ENCODE measurements at regions not wholly inside any gene's neighbourhood (a gene's known extent, or its start where the extent isn't known, plus 50 kb on each side); places are given as distances from the start of the nearest gene placed in this dataset.
A peak's percentile ranks its signal among the peaks of the same experiment; 100 is the strongest.
"Not testable (repeated sequence)": the region's sequence is repeated elsewhere in the genome, so short reads cannot be mapped to it uniquely, and the experiment has no call there.

GRCh38 chr5:107739661-107740060, 68.9 kb upstream of the EFNA5 start:
- H3K4me1 ChIP-seq (ENCODE audit: insufficient read depth): no peaks in the 10 kb centered on the region
- H3K27me3 ChIP-seq: no peaks in the 10 kb centered on the region
- H3K9me2 ChIP-seq (replicated peaks; ENCODE audit: insufficient read depth): no peaks in the 10 kb centered on the region
- H3K9me3 ChIP-seq (ENCODE audit: low read depth): no peaks in the 10 kb centered on the region
- 71% methylated on average over 3 of the region's 3 CpGs for WGBS (ENCODE audit: low lambda C conversion rate, missing lambda C conversion rate)
- no peak overlapping the region for H2AFZ ChIP-seq
- no peak overlapping the region for H3K4me2 ChIP-seq
- DNase-seq (ENCODE audit: low spot score): peak; percentile 46
- H3K36me3 ChIP-seq (replicated peaks; ENCODE audit: insufficient read depth, low read depth): no peaks in the 10 kb centered on the region
- no peak for TF ChIP-seq EZH2phosphoT487 (IDR thresholded peaks at IDR 0.05; ENCODE audit: low read depth, severe bottlenecking, unreplicated experiment)
- no peaks in the 10 kb centered on the region for H3K79me2 ChIP-seq
- H3K27ac ChIP-seq: no peak overlapping the region
- no peak overlapping the region for H3K4me3 ChIP-seq
- H4K20me1 ChIP-seq (ENCODE audit: insufficient read depth, poor library complexity, severe bottlenecking): no peaks in the 10 kb centered on the region

DNA sequence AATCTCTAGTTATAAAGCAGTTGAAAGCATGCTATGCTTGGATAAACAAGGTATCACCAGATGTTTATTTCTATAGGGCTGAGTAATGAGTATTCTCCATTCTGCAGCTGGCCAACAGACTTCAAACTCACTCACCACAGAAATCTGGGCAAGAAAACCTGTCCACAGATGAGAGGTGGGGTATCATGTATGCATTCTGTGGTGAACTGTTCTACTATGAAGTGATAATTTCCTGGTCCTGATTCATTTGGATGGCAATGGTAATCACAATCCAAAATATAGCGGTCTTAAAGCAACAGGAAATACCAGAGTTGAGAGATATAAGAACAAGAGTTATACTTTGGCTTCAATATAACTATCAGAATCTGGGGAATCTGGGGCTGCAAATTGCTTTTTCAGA, 65.9 kb upstream of the EFNA5 start:
- Histone ChIP-seq H3K36me3 (replicated peaks; ENCODE audit: insufficient read depth, low read depth) (no peaks in the 10 kb centered on the region), H3K27me3 (no peaks in the 10 kb centered on the region), H3K27ac (no peak overlapping the region), H3K9me2 (replicated peaks; ENCODE audit: insufficient read depth) (no peaks in the 10 kb centered on the region), H4K20me1 (ENCODE audit: insufficient read depth, poor library complexity, severe bottlenecking) (no peaks in the 10 kb centered on the region), H3K4me3 (no peak overlapping the region), H3K4me1 (ENCODE audit: insufficient read depth) (no peaks in the 10 kb centered on the region), H3K4me2 (no peak overlapping the region), H2AFZ (no peak overlapping the region), H3K9me3 (ENCODE audit: low read depth) (no peaks in the 10 kb centered on the region), H3K79me2 (no peaks in the 10 kb centered on the region)
- WGBS (ENCODE audit: low lambda C conversion rate, missing lambda C conversion rate): 89% methylated on average over 1 of the region's 1 CpG
- no peak for TF ChIP-seq EZH2phosphoT487 (IDR thresholded peaks at IDR 0.05; ENCODE audit: low read depth, severe bottlenecking, unreplicated experiment)
- TF ChIP-seq, protein P1, sequence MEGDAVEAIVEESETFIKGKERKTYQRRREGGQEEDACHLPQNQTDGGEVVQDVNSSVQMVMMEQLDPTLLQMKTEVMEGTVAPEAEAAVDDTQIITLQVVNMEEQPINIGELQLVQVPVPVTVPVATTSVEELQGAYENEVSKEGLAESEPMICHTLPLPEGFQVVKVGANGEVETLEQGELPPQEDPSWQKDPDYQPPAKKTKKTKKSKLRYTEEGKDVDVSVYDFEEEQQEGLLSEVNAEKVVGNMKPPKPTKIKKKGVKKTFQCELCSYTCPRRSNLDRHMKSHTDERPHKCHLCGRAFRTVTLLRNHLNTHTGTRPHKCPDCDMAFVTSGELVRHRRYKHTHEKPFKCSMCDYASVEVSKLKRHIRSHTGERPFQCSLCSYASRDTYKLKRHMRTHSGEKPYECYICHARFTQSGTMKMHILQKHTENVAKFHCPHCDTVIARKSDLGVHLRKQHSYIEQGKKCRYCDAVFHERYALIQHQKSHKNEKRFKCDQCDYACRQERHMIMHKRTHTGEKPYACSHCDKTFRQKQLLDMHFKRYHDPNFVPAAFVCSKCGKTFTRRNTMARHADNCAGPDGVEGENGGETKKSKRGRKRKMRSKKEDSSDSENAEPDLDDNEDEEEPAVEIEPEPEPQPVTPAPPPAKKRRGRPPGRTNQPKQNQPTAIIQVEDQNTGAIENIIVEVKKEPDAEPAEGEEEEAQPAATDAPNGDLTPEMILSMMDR (IDR thresholded peaks at IDR 0.05; ENCODE audit: poor library complexity): no peak
- TF ChIP-seq EZH2 (IDR thresholded peaks at IDR 0.05; ENCODE audit: borderline replicate concordance): no peak
- no peak for DNase-seq (ENCODE audit: low spot score)

DNA sequence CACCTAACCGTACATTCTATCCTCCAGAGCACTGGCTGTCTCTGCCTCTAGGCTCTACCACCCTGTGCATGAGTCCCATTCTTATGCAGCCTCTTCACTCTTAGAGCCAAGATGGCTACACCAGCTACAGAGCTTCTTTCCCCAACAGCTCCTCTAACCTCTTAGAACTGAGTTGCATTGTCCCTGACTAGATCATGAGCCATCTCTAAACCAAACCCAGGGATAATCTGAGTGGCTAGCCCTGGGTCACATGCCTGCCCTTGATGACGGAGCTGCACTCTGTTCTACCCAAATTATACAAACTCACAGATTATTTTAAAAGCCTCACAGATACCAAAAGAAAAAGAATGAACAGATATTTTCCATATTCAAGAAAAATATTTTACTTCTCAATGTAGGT, 65.4 kb upstream of the EFNA5 start:
- H3K36me3 ChIP-seq (replicated peaks; ENCODE audit: insufficient read depth, low read depth); H3K4me1 ChIP-seq (ENCODE audit: insufficient read depth); H3K4me3 ChIP-seq; H3K4me2 ChIP-seq; H4K20me1 ChIP-seq (ENCODE audit: insufficient read depth, poor library complexity, severe bottlenecking); H3K79me2 ChIP-seq; DNase-seq (ENCODE audit: low spot score); H3K9me2 ChIP-seq (replicated peaks; ENCODE audit: insufficient read depth); H3K27ac ChIP-seq; H3K9me3 ChIP-seq (ENCODE audit: low read depth); H3K27me3 ChIP-seq; H2AFZ ChIP-seq: not testable (repeated sequence)
- 91% methylated on average over 2 of the region's 2 CpGs for WGBS (ENCODE audit: low lambda C conversion rate, missing lambda C conversion rate)

GRCh38 chr5:107735558-107735957, 64.8 kb upstream of the EFNA5 start:
- no peaks in the 10 kb centered on the region for H3K4me1 ChIP-seq (ENCODE audit: insufficient read depth)
- H3K27ac ChIP-seq: no peak overlapping the region
- no peaks in the 10 kb centered on the region for H3K36me3 ChIP-seq (replicated peaks; ENCODE audit: insufficient read depth, low read depth)
- no peak overlapping the region for H2AFZ ChIP-seq
- H3K79me2 ChIP-seq: no peaks in the 10 kb centered on the region
- no peaks in the 10 kb centered on the region for H3K27me3 ChIP-seq
- H3K4me3 ChIP-seq: no peak overlapping the region
- no peaks in the 10 kb centered on the region for H3K9me2 ChIP-seq (replicated peaks; ENCODE audit: insufficient read depth)
- H3K4me2 ChIP-seq: no peak overlapping the region
- no peaks in the 10 kb centered on the region for H4K20me1 ChIP-seq (ENCODE audit: insufficient read depth, poor library complexity, severe bottlenecking)
- TF ChIP-seq, protein P1 (IDR thresholded peaks at IDR 0.05; ENCODE audit: poor library complexity): no peak
- TF ChIP-seq EZH2 (IDR thresholded peaks at IDR 0.05; ENCODE audit: borderline replicate concordance) (no peak), EZH2phosphoT487 (IDR thresholded peaks at IDR 0.05; ENCODE audit: low read depth, severe bottlenecking, unreplicated experiment) (no peak)
- no peaks in the 10 kb centered on the region for H3K9me3 ChIP-seq (ENCODE audit: low read depth)
- DNase-seq (ENCODE audit: low spot score): no peak
- whole genome bisulfite sequencing (ENCODE audit: low lambda C conversion rate, missing lambda C conversion rate): 88% methylated on average over 4 of the region's 4 CpGs

DNA sequence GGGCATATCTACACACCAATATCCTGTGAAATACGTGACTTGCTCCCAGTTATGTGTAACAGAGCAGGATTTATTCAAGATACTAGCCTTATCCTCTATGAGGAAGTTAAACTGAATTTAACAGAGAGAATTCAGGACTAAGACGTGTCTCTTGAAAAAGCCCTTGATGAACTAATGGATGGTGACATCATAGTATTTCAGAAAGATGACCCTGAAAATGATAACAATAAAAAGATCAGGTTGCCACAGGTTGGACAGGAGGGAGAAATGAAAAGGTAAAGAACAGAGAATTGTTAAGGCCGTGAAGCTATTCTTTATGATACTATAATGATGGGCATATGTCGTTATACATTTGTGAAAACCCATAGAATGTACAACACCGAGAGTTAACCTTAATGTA, 56.2 kb upstream of the EFNA5 start:
- TF ChIP-seq EZH2phosphoT487 (IDR thresholded peaks at IDR 0.05; ENCODE audit: low read depth, severe bottlenecking, unreplicated experiment): no peak
- TF ChIP-seq, protein P1 (IDR thresholded peaks at IDR 0.05; ENCODE audit: poor library complexity): no peak
- TF ChIP-seq EZH2 (IDR thresholded peaks at IDR 0.05; ENCODE audit: borderline replicate concordance): no peak
- Histone ChIP-seq H3K36me3 (replicated peaks; ENCODE audit: insufficient read depth, low read depth) (no peaks in the 10 kb centered on the region), H4K20me1 (ENCODE audit: insufficient read depth, poor library complexity, severe bottlenecking) (no peaks in the 10 kb centered on the region), H3K27me3 (no peaks in the 10 kb centered on the region), H3K9me2 (replicated peaks; ENCODE audit: insufficient read depth) (no peaks in the 10 kb centered on the region), H3K4me1 (ENCODE audit: insufficient read depth) (no peaks in the 10 kb centered on the region), H3K27ac (no peak overlapping the region), H2AFZ (no peak overlapping the region), H3K79me2 (no peaks in the 10 kb centered on the region), H3K4me2 (no peak overlapping the region), H3K9me3 (ENCODE audit: low read depth) (no peaks in the 10 kb centered on the region), H3K4me3 (no peak overlapping the region)
- WGBS (ENCODE audit: low lambda C conversion rate, missing lambda C conversion rate): 91% methylated on average over 5 of the region's 5 CpGs
- DNase-seq (ENCODE audit: low spot score): no peak

All from hepatocyte (in vitro differentiated cells).